Keratinocyte (primary cell): ENCODE measurements at regions not wholly inside any gene's neighbourhood (a gene's known extent, or its start where the extent isn't known, plus 50 kb on each side); places are given as distances from the start of the nearest gene placed in this dataset.

Experiments
- CTCF ChIP-seq, 3 experiments: IDR thresholded peaks in 1 of 3; conservative IDR thresholded peaks in 1 of 3; optimal IDR thresholded peaks in 1 of 3; 2 replicates in 2 of 3; 3 replicates in 1 of 3; pipeline versions ENCODE3 to v1.5.1; 2011; ENCODE audit warnings: low read length in 3 of 3, mild to moderate bottlenecking in 3 of 3, moderate library complexity in 2 of 3, control low read depth in 1 of 3, inconsistent platforms in 1 of 3; ENCODE audit not compliant: insufficient read depth in 2 of 3; ENCODE audit errors: extremely low read depth in 1 of 3
- EZH2 ChIP-seq: IDR thresholded peaks from one replicate; pipeline ENCODE4 v1.6.1; 2012; ENCODE audit warnings: inconsistent platforms, mild to moderate bottlenecking, low read length, moderate library complexity

- TF ChIP-seq CTCF (optimal IDR thresholded peaks at IDR 0.05 in 1 of 3, IDR thresholded peaks at IDR 0.05 in 1 of 3, conservative IDR thresholded peaks at IDR 0.05 in 1 of 3; ENCODE audit: extremely low read depth in 1 of 3, insufficient read depth in 2 of 3, low read length in 3 of 3), result no peak
- TF ChIP-seq EZH2, result no peak
Observed at GRCh38 chr4:188450571-188450970, 311.3 kb downstream of the TRIML1 start.
